Fibroblast of lung (primary cell): ENCODE measurements at regions not wholly inside any gene's neighbourhood (a gene's known extent, or its start where the extent isn't known, plus 50 kb on each side); places are given as distances from the start of the nearest gene placed in this dataset.

ENCODE experiments used
- CTCF ChIP-seq, 2 donors: IDR thresholded peaks in 1 of 2; conservative IDR thresholded peaks in 1 of 2; 1 replicate in 1 of 2; 2 replicates in 1 of 2; pipeline ENCODE4 v1.5.1; 2011 to 2012; ENCODE audit warnings: low read length in 2 of 2, control low read depth in 1 of 2, inconsistent platforms in 1 of 2, low read depth in 1 of 2, mild to moderate bottlenecking in 1 of 2
- EZH2 ChIP-seq: IDR thresholded peaks from 2 replicates; pipeline ENCODE4 v1.5.1; 2012; ENCODE audit warnings: low read length, control low read depth, mild to moderate bottlenecking; ENCODE audit errors: missing control alignments

GRCh38 chr1:238063454-238063853 lies 172.7 kb upstream of the ZP4 start:
- TF ChIP-seq CTCF (conservative IDR thresholded peaks at IDR 0.05 in 1 of 2, IDR thresholded peaks at IDR 0.05 in 1 of 2; ENCODE audit: low read depth in 1 of 2, low read length in 2 of 2), result no peak
- no peak for TF ChIP-seq EZH2
